Endothelial cell of umbilical vein (primary cell): ENCODE measurements at regions not wholly inside any gene's neighbourhood (a gene's known extent, or its start where the extent isn't known, plus 50 kb on each side); places are given as distances from the start of the nearest gene placed in this dataset.

Experiments used
- EZH2 ChIP-seq: IDR thresholded peaks from 2 replicates; pipeline ENCODE4 v1.6.1; 2012; ENCODE audit warnings: borderline replicate concordance, low read depth, mild to moderate bottlenecking, moderate library complexity, low read length, inconsistent platforms; ENCODE audit not compliant: severe bottlenecking
- POLR2AphosphoS5 ChIP-seq: IDR thresholded peaks from 2 replicates; pipeline ENCODE4 v1.6.1; 2012; ENCODE audit warnings: low read depth, mild to moderate bottlenecking, control low read depth, low read length, moderate library complexity; ENCODE audit not compliant: insufficient read depth
- TF ChIP-seq, protein P1 (sequence below), 2 donors: IDR thresholded peaks; 1 replicate in 1 of 2; 2 replicates in 1 of 2; pipeline ENCODE4 v1.5.1; 2011; ENCODE audit warnings: low read length in 2 of 2, mild to moderate bottlenecking in 2 of 2, moderate library complexity in 2 of 2, control low read depth in 1 of 2, inconsistent platforms in 1 of 2, low read depth in 1 of 2; ENCODE audit not compliant: insufficient read depth in 1 of 2; ENCODE audit errors: extremely low read depth in 1 of 2

- TF ChIP-seq POLR2AphosphoS5 (no peak), EZH2 (no peak)
- TF ChIP-seq, protein P1, sequence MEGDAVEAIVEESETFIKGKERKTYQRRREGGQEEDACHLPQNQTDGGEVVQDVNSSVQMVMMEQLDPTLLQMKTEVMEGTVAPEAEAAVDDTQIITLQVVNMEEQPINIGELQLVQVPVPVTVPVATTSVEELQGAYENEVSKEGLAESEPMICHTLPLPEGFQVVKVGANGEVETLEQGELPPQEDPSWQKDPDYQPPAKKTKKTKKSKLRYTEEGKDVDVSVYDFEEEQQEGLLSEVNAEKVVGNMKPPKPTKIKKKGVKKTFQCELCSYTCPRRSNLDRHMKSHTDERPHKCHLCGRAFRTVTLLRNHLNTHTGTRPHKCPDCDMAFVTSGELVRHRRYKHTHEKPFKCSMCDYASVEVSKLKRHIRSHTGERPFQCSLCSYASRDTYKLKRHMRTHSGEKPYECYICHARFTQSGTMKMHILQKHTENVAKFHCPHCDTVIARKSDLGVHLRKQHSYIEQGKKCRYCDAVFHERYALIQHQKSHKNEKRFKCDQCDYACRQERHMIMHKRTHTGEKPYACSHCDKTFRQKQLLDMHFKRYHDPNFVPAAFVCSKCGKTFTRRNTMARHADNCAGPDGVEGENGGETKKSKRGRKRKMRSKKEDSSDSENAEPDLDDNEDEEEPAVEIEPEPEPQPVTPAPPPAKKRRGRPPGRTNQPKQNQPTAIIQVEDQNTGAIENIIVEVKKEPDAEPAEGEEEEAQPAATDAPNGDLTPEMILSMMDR (IDR thresholded peaks at IDR 0.05; ENCODE audit: extremely low read depth in 1 of 2, insufficient read depth in 1 of 2, low read depth in 1 of 2, low read length in 2 of 2), result no peak
Observed at GRCh38 chr4:178264001-178264400, 821.8 kb upstream of the AGA start.
